Left ventricle myocardium inferior (tissue), 1 donor: ENCODE measurements at regions not wholly inside any gene's neighbourhood (a gene's known extent, or its start where the extent isn't known, plus 50 kb on each side); places are given as distances from the start of the nearest gene placed in this dataset.

Experiments
- DNase-seq: peaks from one replicate; pipeline ENCODE4 v3.0.0-alpha.2; 2020
- H3K27ac ChIP-seq: fragments of 200-600 bp; replicated peaks from 2 replicates; pipeline ENCODE4 v1.8.0; 2021
- H3K27me3 ChIP-seq: fragments of 200-600 bp; 2 replicates; pipeline ENCODE4 v1.8.0; 2021; ENCODE audit warnings: low read depth
- H3K36me3 ChIP-seq: fragments of 200-600 bp; 2 replicates; pipeline ENCODE4 v1.8.0; 2021
- H3K4me1 ChIP-seq: fragments of 200-600 bp; 2 replicates; pipeline ENCODE4 v1.8.0; 2021
- H3K4me3 ChIP-seq: fragments of 200-600 bp; 2 replicates; pipeline ENCODE4 v1.8.0; 2021; ENCODE audit warnings: mild to moderate bottlenecking, moderate library complexity
- H3K9me3 ChIP-seq: fragments of 200-600 bp; replicated peaks from 2 replicates; pipeline ENCODE4 v1.8.0; 2021
- intact Hi-C: fragments of 100-400 bp; cut with micrococcal nuclease; formaldehyde crosslinking; loops from one replicate; pipeline ENCODE4 v1.11.0; 2022
- TF ChIP-seq, protein P1 (sequence below): fragments of 200-600 bp; IDR thresholded peaks from 2 replicates; pipeline ENCODE4 v1.8.0; 2021; ENCODE audit warnings: antibody characterized with exemption, mild to moderate bottlenecking, borderline replicate concordance
- donor health status: DM: no; HTN: yes; CAD: no; lungs with severe emphysema.

DNA sequence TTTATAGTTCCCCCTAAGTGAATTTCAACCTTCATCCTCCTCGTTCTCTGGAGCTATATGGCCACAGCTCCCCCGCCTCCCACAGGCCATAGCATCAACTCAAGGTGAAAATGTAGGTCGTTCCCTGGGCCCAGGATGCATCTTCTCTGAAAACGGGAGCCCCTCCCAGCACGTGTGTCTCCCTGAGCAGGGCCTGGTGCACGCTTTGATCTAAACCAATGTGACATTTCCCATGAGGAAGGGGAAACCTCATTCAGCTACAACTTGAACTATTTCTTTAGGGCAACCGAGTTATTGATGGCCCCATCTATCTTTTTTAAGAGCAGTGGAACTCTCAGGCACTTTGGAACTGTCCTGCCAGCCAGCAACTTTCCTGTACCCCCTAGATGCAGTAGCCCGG, 57.8 kb upstream of the BACE2 start:
- H3K27me3 ChIP-seq = peaks cover 94% of the 10 kb centered on the region
- intact Hi-C loops = no loop called here
- no peak overlapping the region for H3K27ac ChIP-seq
- H3K9me3 ChIP-seq = no peaks in the 10 kb centered on the region
- no peak for DNase-seq
- H3K4me1 ChIP-seq = peaks cover 9% of the 10 kb centered on the region
- TF ChIP-seq, protein P1, sequence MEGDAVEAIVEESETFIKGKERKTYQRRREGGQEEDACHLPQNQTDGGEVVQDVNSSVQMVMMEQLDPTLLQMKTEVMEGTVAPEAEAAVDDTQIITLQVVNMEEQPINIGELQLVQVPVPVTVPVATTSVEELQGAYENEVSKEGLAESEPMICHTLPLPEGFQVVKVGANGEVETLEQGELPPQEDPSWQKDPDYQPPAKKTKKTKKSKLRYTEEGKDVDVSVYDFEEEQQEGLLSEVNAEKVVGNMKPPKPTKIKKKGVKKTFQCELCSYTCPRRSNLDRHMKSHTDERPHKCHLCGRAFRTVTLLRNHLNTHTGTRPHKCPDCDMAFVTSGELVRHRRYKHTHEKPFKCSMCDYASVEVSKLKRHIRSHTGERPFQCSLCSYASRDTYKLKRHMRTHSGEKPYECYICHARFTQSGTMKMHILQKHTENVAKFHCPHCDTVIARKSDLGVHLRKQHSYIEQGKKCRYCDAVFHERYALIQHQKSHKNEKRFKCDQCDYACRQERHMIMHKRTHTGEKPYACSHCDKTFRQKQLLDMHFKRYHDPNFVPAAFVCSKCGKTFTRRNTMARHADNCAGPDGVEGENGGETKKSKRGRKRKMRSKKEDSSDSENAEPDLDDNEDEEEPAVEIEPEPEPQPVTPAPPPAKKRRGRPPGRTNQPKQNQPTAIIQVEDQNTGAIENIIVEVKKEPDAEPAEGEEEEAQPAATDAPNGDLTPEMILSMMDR = no peak
- no peaks in the 10 kb centered on the region for H3K36me3 ChIP-seq
- no peak overlapping the region for H3K4me3 ChIP-seq

DNA sequence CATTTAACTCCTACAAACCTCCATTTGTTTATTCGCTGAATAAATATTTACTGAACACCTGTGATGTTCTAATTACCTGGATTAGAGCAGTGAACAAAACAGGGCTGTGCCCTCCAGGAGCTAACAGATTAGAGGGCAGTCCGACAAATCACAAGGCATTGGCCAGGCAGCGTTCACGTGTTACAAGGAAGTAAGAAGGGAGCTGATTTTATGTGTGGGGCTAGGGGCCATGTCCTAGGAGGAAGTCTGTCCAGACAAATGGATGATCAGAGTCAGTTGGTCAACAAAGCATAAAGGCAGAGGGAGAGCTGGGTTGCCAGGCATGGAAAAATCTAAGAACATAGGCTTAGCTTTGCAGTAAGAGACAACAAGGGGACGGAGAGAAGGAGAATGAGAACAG, 57.3 kb upstream of the BACE2 start:
- DNase-seq = no peak
- TF ChIP-seq, protein P1 = no peak
- Histone ChIP-seq H3K27me3 (peaks cover 94% of the 10 kb centered on the region), H3K9me3 (no peaks in the 10 kb centered on the region), H3K36me3 (no peaks in the 10 kb centered on the region), H3K27ac (no peak overlapping the region), H3K4me1 (peaks cover 9% of the 10 kb centered on the region), H3K4me3 (no peak overlapping the region)
- intact Hi-C loops = no loop called here

DNA sequence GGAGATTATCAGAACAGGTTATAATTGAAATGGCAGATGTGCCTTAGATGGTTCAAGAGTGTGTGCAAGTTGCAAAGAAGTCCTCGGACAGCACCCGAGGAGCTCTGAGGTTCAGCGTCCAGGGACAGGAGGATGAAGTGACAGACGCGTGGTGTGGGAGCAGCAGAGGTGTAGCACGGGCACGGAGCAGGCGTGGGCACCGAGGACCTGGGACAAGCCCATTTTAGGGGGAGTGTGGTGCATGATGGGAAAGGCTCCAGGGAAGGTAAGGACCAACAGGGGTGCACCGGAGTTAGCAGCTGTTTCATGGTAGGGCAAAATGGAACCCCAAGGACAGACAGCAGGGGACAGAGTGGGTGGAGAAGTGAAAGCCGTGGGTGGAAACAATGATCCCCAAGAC, 56.3 kb upstream of the BACE2 start:
- TF ChIP-seq, protein P1 = no peak
- intact Hi-C loops = no loop called here
- Histone ChIP-seq H3K4me1 (peaks cover 9% of the 10 kb centered on the region), H3K27me3 (peaks cover 92% of the 10 kb centered on the region), H3K27ac (no peak overlapping the region), H3K9me3 (no peaks in the 10 kb centered on the region), H3K36me3 (no peaks in the 10 kb centered on the region), H3K4me3 (no peak overlapping the region)
- no peak for DNase-seq

DNA sequence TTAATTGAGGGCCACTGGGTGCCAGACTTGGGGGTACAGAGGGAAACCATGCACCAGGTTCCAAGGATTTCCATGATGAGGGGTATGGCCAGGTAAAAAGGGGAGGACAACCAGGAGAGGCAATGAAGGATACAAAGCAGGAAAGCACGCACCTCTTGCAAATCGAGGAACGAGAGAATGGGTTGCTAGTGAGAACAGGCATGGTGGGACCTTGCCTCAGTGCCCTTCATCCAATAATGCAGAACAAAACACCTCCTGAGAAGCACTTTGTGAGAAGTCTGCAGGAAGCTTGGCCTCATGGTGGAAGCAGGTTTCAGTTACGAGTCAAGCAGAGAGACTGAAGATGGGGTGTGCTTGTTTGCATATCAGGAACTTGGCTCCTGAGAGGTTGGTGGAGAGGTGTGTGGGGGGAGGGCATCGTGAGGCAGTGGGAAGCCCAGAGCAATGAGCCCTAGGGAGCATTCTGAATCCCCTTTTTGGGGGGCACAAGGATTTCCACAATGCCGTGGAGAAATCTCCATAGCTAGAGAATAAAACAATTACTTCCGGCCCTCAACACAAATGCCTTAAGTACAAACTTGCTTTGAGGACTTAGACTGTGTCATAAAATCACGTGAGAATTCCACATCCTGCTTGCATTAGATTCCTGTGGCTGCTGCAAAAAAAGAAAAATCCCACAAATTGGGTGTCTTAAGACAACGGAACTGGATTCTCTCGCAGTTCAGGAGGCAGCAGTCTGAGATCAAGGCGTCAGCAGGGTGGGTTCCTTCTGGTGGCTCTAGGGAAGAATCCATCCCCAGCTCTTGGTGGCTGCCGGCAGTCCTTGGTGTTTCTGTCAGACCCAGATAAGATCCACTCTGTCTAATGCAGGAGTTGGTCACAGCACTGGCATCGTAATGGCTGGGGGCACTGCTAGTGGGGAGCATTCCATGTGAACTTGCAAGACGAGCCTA, 54.9 kb upstream of the BACE2 start:
- no peak for DNase-seq
- Histone ChIP-seq H3K4me3 (peak overlapping the region; percentile 21), H3K27me3 (peaks cover 81% of the 10 kb centered on the region), H3K4me1 (peaks cover 9% of the 10 kb centered on the region), H3K27ac (no peak overlapping the region), H3K36me3 (no peaks in the 10 kb centered on the region), H3K9me3 (no peaks in the 10 kb centered on the region)
- intact Hi-C loops = no loop called here
- TF ChIP-seq, protein P1 = no peak

DNA sequence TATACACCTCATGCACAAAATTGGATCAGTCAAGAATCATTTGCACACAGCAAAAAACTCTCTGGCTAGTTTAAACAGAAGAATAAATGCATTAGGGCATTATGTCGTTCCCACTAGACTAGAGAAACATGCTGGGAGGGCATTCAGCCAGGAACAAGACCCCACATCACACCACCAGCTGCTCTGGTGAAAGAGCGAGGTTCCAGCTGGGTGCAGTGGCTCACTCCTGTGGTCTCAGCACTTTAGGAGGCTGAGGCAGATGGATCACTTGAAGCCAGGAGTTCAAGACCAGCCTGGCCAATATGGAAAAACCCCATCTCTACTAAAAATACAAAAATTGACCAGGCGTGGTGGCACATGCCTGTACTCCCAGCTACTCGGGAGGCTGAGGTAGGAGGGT, 52.1 kb upstream of the BACE2 start:
- intact Hi-C loops = no loop called here
- DNase-seq = no peak
- Histone ChIP-seq H3K27ac (no peak overlapping the region), H3K4me1 (peaks cover 9% of the 10 kb centered on the region), H3K4me3 (no peak overlapping the region), H3K27me3 (peaks cover 84% of the 10 kb centered on the region), H3K9me3 (no peaks in the 10 kb centered on the region), H3K36me3 (no peaks in the 10 kb centered on the region)
- TF ChIP-seq, protein P1 = no peak
